Panc1 (cell line): ENCODE measurements at regions not wholly inside any gene's neighbourhood (a gene's known extent, or its start where the extent isn't known, plus 50 kb on each side); places are given as distances from the start of the nearest gene placed in this dataset.

Source experiments
- ATAC-seq: fragments of 200-7000 bp; cut with Tn5 transposase; 2 replicates; pipeline ENCODE4 v1.9.1; 2020; ENCODE audit warnings: mild to moderate bottlenecking, moderate library complexity
- BruUV-seq: library from RNA; stranded (reverse); fragments of 400-500 nt; replicated peaks from 2 replicates; lab custom pipeline; 2021; lab: Mats Ljungman, UMichigan
- CTCF ChIA-PET: fragments of 300-600 bp; sonication (Branson Sonifier 250); formaldehyde crosslinking; loops from one replicate; lab custom pipeline; 2022; ENCODE audit warnings: antibody characterized with exemption; lab: Charles Lee
- POLR2A ChIA-PET: fragments of 300-600 bp; sonication (Branson Sonifier 250); formaldehyde crosslinking; loops from one replicate; lab custom pipeline; 2022; ENCODE audit warnings: antibody characterized with exemption; lab: Charles Lee
- DNase-seq: peaks from one replicate; pipeline ENCODE4 v3.0.0-alpha.2; 2010; ENCODE audit warnings: low read depth, low spot score
- H3K27ac ChIP-seq: 2 replicates; pipeline ENCODE4 v1.5.1; 2011; ENCODE audit warnings: mild to moderate bottlenecking, low read length, inconsistent platforms
- H3K27me3 ChIP-seq: fragments of 200-500 bp; sonication (Bioruptor generic); 2 replicates; pipeline ENCODE4 v1.6.0; 2014; ENCODE audit warnings: low read length, inconsistent platforms; ENCODE audit not compliant: control insufficient read depth, insufficient read depth
- H3K36me3 ChIP-seq: fragments of 200-500 bp; sonication (Bioruptor generic); 2 replicates; pipeline ENCODE4 v1.5.1; 2014; ENCODE audit warnings: inconsistent platforms, mild to moderate bottlenecking, low read length, moderate library complexity; ENCODE audit not compliant: control insufficient read depth, insufficient read depth
- H3K4me1 ChIP-seq: 2 replicates; pipeline ENCODE4 v1.5.1; 2011; ENCODE audit warnings: inconsistent platforms, mild to moderate bottlenecking, low read length, moderate library complexity; ENCODE audit not compliant: control insufficient read depth, insufficient read depth
- H3K4me3 ChIP-seq, 2 experiments: 2 replicates each; pipeline ENCODE4 v1.5.1; 2011 to 2012; ENCODE audit warnings: low read depth in 2 of 2, low read length in 2 of 2, mild to moderate bottlenecking in 2 of 2, inconsistent platforms in 1 of 2, moderate library complexity in 1 of 2
- H3K9me3 ChIP-seq: fragments of 200-500 bp; sonication (Bioruptor generic); 2 replicates; pipeline ENCODE4 v1.5.1; 2014; ENCODE audit warnings: low read depth, mild to moderate bottlenecking, inconsistent platforms, low read length, moderate library complexity; ENCODE audit not compliant: control insufficient read depth, insufficient read depth
- CTCF ChIP-seq: fragments of 450-650 bp; IDR thresholded peaks from 2 replicates; pipeline ENCODE4 v1.5.1; 2017; ENCODE audit warnings: mild to moderate bottlenecking
- POLR2AphosphoS5 ChIP-seq: IDR thresholded peaks from 2 replicates; pipeline ENCODE4 v1.6.1; 2012; ENCODE audit warnings: mild to moderate bottlenecking, low read depth, low read length, moderate library complexity
- REST ChIP-seq, 2 experiments: IDR thresholded peaks; 2 replicates each; pipeline ENCODE4 v1.6.1; 2011 to 2012; ENCODE audit warnings: low read depth in 2 of 2, control low read depth in 1 of 2, low read length in 1 of 2, mild to moderate bottlenecking in 1 of 2, moderate library complexity in 1 of 2; ENCODE audit not compliant: insufficient read depth in 1 of 2
- SIN3A ChIP-seq: IDR thresholded peaks from 2 replicates; pipeline ENCODE4 v1.6.1; 2012; ENCODE audit warnings: low read depth, mild to moderate bottlenecking, low read length, moderate library complexity, borderline replicate concordance; ENCODE audit not compliant: insufficient read depth
- TCF7L2 ChIP-seq: IDR thresholded peaks from 2 replicates; pipeline ENCODE4 v1.6.1; 2011; ENCODE audit warnings: mild to moderate bottlenecking, low read depth, low read length, inconsistent platforms
- in situ Hi-C: cut with HindIII; loops from 2 replicates; pipeline ENCODE4 v1.10.0; 2016; ENCODE audit warnings: low sequenced_read_pairs, low pct_unique_long_range_greater_than_20kb
- intact Hi-C: fragments of 100-400 bp; cut with micrococcal nuclease; formaldehyde crosslinking; loops from one replicate; pipeline ENCODE4 v1.10.0; 2022; ENCODE audit not compliant: unreplicated experiment

DNA sequence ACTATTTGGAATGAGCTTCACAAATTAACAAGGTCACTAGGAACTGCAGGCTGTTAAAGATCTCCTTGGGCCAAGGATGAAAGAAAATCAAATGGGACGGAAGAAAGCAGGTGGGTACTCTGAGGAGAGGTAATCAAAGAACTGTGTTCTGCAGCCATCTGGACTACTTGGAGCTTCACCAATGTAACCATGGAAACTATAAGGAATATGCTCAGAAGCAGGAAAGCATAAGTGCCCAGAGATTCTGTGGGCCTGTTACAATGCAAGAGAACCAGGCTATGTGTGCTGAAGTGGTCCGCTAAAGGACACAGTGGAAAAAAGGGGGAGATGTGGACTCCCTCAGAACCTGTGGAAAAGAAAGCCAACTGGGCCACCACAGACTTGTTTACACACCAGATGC, 238.5 kb downstream of the PTGER3 start:
- CTCF ChIA-PET, result no interaction called here
- H3K27ac ChIP-seq, result no peak overlapping the region

DNA sequence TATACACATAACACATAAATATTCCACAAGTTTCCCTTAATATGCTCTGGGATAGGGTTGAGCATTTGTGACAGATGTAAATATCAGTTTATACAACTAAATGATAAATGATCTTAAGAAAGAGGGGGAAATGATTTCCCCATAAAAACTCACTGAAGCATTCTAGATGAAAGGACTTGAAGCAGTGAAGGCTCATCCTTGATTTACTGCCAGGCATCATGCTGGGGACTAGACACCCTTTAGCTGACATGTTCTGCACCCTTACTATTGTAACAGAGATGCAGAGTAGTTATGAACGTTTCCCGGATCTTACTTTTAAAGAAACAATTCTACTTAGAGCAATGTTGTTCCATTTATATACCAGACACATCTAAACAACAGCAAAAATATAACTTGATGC, 235.8 kb downstream of the PTGER3 start:
- BruUV-seq, result no TSS peak
- no peaks in the 10 kb centered on the region for H3K4me1 ChIP-seq
- TF ChIP-seq SIN3A (no peak), CTCF (no peak), POLR2AphosphoS5 (no peak), TCF7L2 (no peak), REST (IDR thresholded peaks at IDR 0.05; ENCODE audit: insufficient read depth in 1 of 2, low read depth in 2 of 2, low read length in 1 of 2) (no peak)
- no peaks in the 10 kb centered on the region for H3K27me3 ChIP-seq
- no peaks in the 10 kb centered on the region for H3K36me3 ChIP-seq
- H3K9me3 ChIP-seq, result no peaks in the 10 kb centered on the region
- intact Hi-C loops (no loop called here), in situ Hi-C loops (no loop called here)
- no peak overlapping the region for H3K27ac ChIP-seq
- ChIA-PET CTCF (no interaction called here), POLR2A (no interaction called here)
- DNase-seq (no peak), ATAC-seq (no peak)
- H3K4me3 ChIP-seq, result no peak overlapping the region

More for the DNA sequence above, 238.5 kb downstream of the PTGER3 start:
- Histone ChIP-seq H3K4me1 (no peaks in the 10 kb centered on the region), H3K9me3 (no peaks in the 10 kb centered on the region), H3K27me3 (no peaks in the 10 kb centered on the region), H3K36me3 (no peaks in the 10 kb centered on the region), H3K4me3 (no peak overlapping the region)
- POLR2A ChIA-PET, result no interaction called here
- TF ChIP-seq REST (IDR thresholded peaks at IDR 0.05; ENCODE audit: insufficient read depth in 1 of 2, low read depth in 2 of 2, low read length in 1 of 2) (no peak), TCF7L2 (no peak), POLR2AphosphoS5 (no peak), CTCF (no peak), SIN3A (no peak)
- no peak for DNase-seq
- intact Hi-C loops, result no loop called here
- no TSS peak for BruUV-seq
- ATAC-seq, result no peak
- in situ Hi-C loops, result no loop called here
